ENCODE measurements at regions not wholly inside any gene's neighbourhood (a gene's known extent, or its start where the extent isn't known, plus 50 kb on each side); places are given as distances from the start of the nearest gene placed in this dataset.

DNA sequence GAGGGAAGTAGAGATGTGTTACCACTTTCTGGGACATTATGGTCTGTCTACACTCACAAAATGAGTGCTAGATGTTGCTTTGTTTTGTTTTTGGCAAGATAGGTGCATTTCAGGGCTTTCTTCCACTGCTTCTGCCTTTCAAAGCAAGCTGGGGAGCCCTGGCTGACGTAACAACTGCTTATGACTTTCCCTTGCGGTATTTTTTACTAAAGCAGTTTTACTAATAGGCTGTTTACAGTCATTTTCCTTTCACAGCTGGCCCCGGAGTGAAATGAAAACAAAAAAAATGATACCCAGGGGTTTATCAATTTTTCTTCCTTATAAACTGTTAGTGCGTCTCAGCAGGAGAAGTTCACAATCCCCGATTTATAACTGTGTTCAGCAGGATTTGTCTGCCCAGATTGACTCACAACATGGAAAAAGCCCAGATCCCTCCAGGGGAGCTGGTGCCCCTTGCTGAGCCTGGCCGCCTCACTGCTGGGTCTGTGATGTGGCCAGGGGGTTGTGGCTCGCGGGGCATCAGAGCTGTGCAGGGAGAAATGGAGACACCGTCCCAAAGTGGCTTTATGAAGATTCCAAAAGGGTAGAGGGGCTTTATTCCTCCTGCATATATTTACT is 184.4 kb upstream of the HS3ST3A1 start:
- 72 to 79% methylated on average over 9 of the region's 9 CpGs for WGBS, 2 donors
- DNase-seq = peak in 1 of 2 donors; percentile 20

DNA sequence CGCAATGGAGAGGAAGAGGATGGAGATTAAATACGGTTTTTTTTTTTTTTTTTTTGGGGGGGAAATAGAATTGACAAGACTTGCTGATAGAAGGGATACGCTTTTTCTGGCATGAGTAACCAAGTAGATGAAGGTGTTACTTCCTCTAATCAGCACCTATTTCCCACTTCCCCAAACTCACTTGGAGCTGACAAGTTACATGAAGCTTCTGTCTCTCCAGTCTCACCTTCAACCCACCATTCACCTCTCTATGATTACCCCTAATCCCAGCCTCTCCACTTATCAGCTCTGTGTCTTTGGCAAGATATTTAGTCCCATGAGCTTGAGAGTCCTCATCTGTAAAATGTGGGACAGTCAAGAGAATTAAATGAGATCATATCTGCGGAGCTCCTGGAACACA is 185.9 kb upstream of the HS3ST3A1 start:
- Histone ChIP-seq H3K27me3 (no peaks in the 10 kb centered on the region), H3K36me3 (no peaks in the 10 kb centered on the region), H3K27ac (no peak overlapping the region), H3K4me3 (no peak overlapping the region), H3K4me1 (no peaks in the 10 kb centered on the region), H3K9me3 (no peaks in the 10 kb centered on the region)
- TF ChIP-seq, protein P1, sequence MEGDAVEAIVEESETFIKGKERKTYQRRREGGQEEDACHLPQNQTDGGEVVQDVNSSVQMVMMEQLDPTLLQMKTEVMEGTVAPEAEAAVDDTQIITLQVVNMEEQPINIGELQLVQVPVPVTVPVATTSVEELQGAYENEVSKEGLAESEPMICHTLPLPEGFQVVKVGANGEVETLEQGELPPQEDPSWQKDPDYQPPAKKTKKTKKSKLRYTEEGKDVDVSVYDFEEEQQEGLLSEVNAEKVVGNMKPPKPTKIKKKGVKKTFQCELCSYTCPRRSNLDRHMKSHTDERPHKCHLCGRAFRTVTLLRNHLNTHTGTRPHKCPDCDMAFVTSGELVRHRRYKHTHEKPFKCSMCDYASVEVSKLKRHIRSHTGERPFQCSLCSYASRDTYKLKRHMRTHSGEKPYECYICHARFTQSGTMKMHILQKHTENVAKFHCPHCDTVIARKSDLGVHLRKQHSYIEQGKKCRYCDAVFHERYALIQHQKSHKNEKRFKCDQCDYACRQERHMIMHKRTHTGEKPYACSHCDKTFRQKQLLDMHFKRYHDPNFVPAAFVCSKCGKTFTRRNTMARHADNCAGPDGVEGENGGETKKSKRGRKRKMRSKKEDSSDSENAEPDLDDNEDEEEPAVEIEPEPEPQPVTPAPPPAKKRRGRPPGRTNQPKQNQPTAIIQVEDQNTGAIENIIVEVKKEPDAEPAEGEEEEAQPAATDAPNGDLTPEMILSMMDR (IDR thresholded peaks at IDR 0.05) = no peak
- TF ChIP-seq POLR2A (IDR thresholded peaks at IDR 0.05) (no peak), EP300 (IDR thresholded peaks at IDR 0.05) (no peak), POLR2AphosphoS5 (IDR thresholded peaks at IDR 0.05) (no peak)
- ATAC-seq (ENCODE audit: low FRiP score in 2 of 2) = no peak
- WGBS, 2 donors = 69 to 73% methylated on average over 4 of the region's 4 CpGs
- no peak for DNase-seq

More for the DNA sequence above, 184.4 kb upstream of the HS3ST3A1 start:
- Histone ChIP-seq H3K27me3 (no peaks in the 10 kb centered on the region), H3K4me1 (no peaks in the 10 kb centered on the region), H3K9me3 (no peaks in the 10 kb centered on the region), H3K4me3 (no peak overlapping the region), H3K36me3 (no peaks in the 10 kb centered on the region), H3K27ac (no peak overlapping the region)
- TF ChIP-seq POLR2A (IDR thresholded peaks at IDR 0.05) (no peak), EP300 (IDR thresholded peaks at IDR 0.05) (no peak), POLR2AphosphoS5 (IDR thresholded peaks at IDR 0.05) (no peak)
- TF ChIP-seq, protein P1 (IDR thresholded peaks at IDR 0.05) = no peak
- ATAC-seq (ENCODE audit: low FRiP score in 2 of 2) = no peak

DNA sequence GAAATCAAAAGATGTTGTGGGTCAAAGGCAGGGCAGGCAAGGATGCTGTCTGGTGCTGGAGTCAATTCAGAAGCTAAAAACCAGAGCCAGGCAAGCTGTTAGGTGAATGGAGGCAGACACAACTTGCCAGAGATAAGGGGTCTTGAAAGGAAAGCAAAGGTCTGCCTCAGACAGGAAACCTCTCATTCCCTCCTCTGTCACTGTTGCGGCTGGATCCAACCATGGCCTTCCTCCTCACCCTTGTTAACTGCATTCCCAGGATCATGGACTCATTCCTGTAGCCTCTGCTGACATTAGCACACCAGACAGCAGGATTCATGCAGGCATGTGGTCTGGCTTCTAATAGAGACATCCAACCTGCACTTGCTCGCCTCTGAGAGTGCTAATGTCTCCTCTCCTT is 186.7 kb upstream of the HS3ST3A1 start:
- no peak overlapping the region for H3K27ac ChIP-seq
- no peaks in the 10 kb centered on the region for H3K4me1 ChIP-seq
- ATAC-seq (ENCODE audit: low FRiP score in 2 of 2) (no peak), DNase-seq (no peak)
- H3K27me3 ChIP-seq = no peaks in the 10 kb centered on the region
- 62 to 64% methylated on average over 2 of the region's 2 CpGs for WGBS, 2 donors
- no peak overlapping the region for H3K4me3 ChIP-seq
- no peak for TF ChIP-seq POLR2A (IDR thresholded peaks at IDR 0.05)
- TF ChIP-seq POLR2AphosphoS5 (IDR thresholded peaks at IDR 0.05) = no peak
- no peaks in the 10 kb centered on the region for H3K36me3 ChIP-seq
- no peaks in the 10 kb centered on the region for H3K9me3 ChIP-seq

DNA sequence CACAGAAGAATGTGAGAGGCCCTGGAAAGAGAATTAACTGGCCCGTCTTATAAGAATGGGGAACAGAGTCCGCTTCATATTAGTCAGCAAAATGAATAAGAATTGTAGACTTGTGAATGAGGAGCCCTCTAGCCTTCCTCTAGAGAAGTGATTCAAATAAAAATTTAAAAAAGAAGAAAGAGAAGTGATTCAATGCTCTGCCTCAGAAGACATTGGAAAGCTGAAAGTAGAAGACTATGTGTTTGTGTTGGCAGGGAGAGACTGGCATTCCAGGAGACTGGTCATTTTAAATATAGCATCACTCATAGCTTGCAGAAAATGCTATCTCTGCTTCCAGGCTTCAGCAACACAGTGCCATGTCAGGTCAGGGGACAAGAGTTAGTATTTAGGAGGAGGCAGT is 190.6 kb upstream of the HS3ST3A1 start:
- no peaks in the 10 kb centered on the region for H3K36me3 ChIP-seq
- H3K4me3 ChIP-seq = no peak overlapping the region
- DNase-seq = no peak
- no peak overlapping the region for H3K27ac ChIP-seq
- no peaks in the 10 kb centered on the region for H3K4me1 ChIP-seq
- no peak for TF ChIP-seq POLR2AphosphoS5 (IDR thresholded peaks at IDR 0.05)
- TF ChIP-seq, protein P1 (IDR thresholded peaks at IDR 0.05) = no peak
- no peak for TF ChIP-seq EP300 (IDR thresholded peaks at IDR 0.05)
- no peak for TF ChIP-seq POLR2A (IDR thresholded peaks at IDR 0.05)
- H3K9me3 ChIP-seq = no peaks in the 10 kb centered on the region
- no peak for ATAC-seq (ENCODE audit: low FRiP score in 2 of 2)
- WGBS, 2 donors = 67 to 89% methylated on average over 2 of the region's 2 CpGs
- H3K27me3 ChIP-seq = no peaks in the 10 kb centered on the region

DNA sequence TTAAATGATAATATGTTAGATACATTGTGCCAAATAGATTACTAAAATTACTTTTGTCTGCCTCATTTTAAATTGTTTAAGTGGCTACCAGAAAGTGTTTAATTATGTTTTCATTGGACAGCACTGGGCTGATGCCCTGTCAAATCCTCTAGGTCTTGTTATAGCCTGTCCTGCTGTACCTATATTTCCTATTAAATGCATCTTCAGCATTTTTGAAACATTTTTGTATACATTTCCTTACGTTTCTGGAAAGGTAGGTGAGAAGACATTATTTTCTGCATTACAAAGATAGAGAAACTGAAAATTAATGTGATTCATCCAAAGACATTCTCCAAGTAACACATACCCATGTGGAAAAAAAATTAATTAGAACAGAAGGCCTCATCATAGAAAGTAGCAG is 192.2 kb upstream of the HS3ST3A1 start:
- no peak for DNase-seq
- ATAC-seq (ENCODE audit: low FRiP score in 2 of 2) = no peak
- TF ChIP-seq POLR2A (IDR thresholded peaks at IDR 0.05) (no peak), POLR2AphosphoS5 (IDR thresholded peaks at IDR 0.05) (no peak), EP300 (IDR thresholded peaks at IDR 0.05) (no peak)
- TF ChIP-seq, protein P1 (IDR thresholded peaks at IDR 0.05) = no peak
- Histone ChIP-seq H3K4me1 (no peaks in the 10 kb centered on the region), H3K9me3 (no peaks in the 10 kb centered on the region), H3K36me3 (no peaks in the 10 kb centered on the region), H3K27ac (no peak overlapping the region), H3K4me3 (no peak overlapping the region), H3K27me3 (no peaks in the 10 kb centered on the region)
- WGBS, 2 donors = 74 to 87% methylated on average over 1 of the region's 1 CpG
